K562 (cell line): ENCODE measurements at regions not wholly inside any gene's neighbourhood (a gene's known extent, or its start where the extent isn't known, plus 50 kb on each side); places are given as distances from the start of the nearest gene placed in this dataset.

Source experiments
- CSDE1 ChIP-seq, 2 experiments: fragments of 450-650 bp; IDR thresholded peaks; 2 replicates each; pipeline ENCODE4 v1.6.1; 2016; ENCODE audit warnings: mild to moderate bottlenecking in 1 of 2
- E2F5 ChIP-seq: sonication (generic); formaldehyde crosslinking; IDR thresholded peaks from 2 replicates; pipeline ENCODE4 v1.8.0; 2022; ENCODE audit warnings: mild to moderate bottlenecking, missing genetic modification reagents
- FIP1L1 ChIP-seq: fragments of 200-400 bp; formaldehyde crosslinking; IDR thresholded peaks from 2 replicates; pipeline ENCODE4 v1.6.1; 2018; ENCODE audit warnings: mild to moderate bottlenecking, low read depth, low read length; ENCODE audit not compliant: poor library complexity, severe bottlenecking
- TAF1 ChIP-seq: IDR thresholded peaks from 2 replicates; pipeline ENCODE4 v1.6.1; 2011; ENCODE audit warnings: mild to moderate bottlenecking, low read length, moderate library complexity; ENCODE audit not compliant: insufficient read depth, control insufficient read depth, severe bottlenecking; ENCODE audit errors: extremely low read depth
- XRCC3 ChIP-seq: fragments of 450-650 bp; IDR thresholded peaks from 2 replicates; pipeline ENCODE4 v1.6.1; 2017; ENCODE audit warnings: mild to moderate bottlenecking, moderate library complexity
- YY1 ChIP-seq, 3 experiments: IDR thresholded peaks; 2 replicates each; pipeline ENCODE4 v1.6.1; 2011; ENCODE audit warnings: low read length in 2 of 3, mild to moderate bottlenecking in 2 of 3, moderate library complexity in 2 of 3, borderline replicate concordance in 1 of 3, control low read depth in 1 of 3, low read depth in 1 of 3; ENCODE audit not compliant: insufficient read depth in 3 of 3, insufficient replicate concordance in 2 of 3, control insufficient read depth in 1 of 3, insufficient read length in 1 of 3; ENCODE audit errors: extremely low read depth in 1 of 3
- ZNF696 ChIP-seq: fragments of 250-450 bp; sonication (Bioruptor Pico); conservative IDR thresholded peaks from 2 replicates; pipeline ENCODE4 v1.4.0; 2020; ENCODE audit warnings: mild to moderate bottlenecking, moderate library complexity
- ZNF830 ChIP-seq: fragments of 250-450 bp; sonication (Bioruptor Pico); IDR thresholded peaks from 2 replicates; pipeline ENCODE4 v1.5.0; 2021; ENCODE audit warnings: mild to moderate bottlenecking
- TF ChIP-seq, protein P1 (sequence below): fragments of 200-800 bp; sonication (Bioruptor generic); IDR thresholded peaks from 2 replicates; pipeline ENCODE4 v1.6.1; 2017; ENCODE audit warnings: missing genetic modification characterization, missing compliant biosample characterization
- TF ChIP-seq, protein P2 (sequence below): fragments of 450-650 bp; IDR thresholded peaks from 2 replicates; pipeline ENCODE4 v1.6.1; 2016; ENCODE audit warnings: mild to moderate bottlenecking, moderate library complexity
- TF ChIP-seq, protein P3 (sequence below), 3 experiments: IDR thresholded peaks in 2 of 3; conservative IDR thresholded peaks in 1 of 3; 2 replicates each; pipeline ENCODE4 v1.5.1; 2011 to 2012; ENCODE audit warnings: low read length in 3 of 3, mild to moderate bottlenecking in 3 of 3, control low read depth in 2 of 3, improper control_type of control experiment in 1 of 3, inconsistent platforms in 1 of 3, low read depth in 1 of 3, mixed read lengths in 1 of 3, moderate library complexity in 1 of 3; ENCODE audit not compliant: insufficient read depth in 2 of 3

GRCh38 chr2:116329280-116329679 is 1485.2 kb upstream of the DDX18 start:
- TF ChIP-seq YY1 (IDR thresholded peaks at IDR 0.05; ENCODE audit: borderline replicate concordance in 1 of 3, control insufficient read depth in 1 of 3, extremely low read depth in 1 of 3, insufficient read depth in 3 of 3, insufficient read length in 1 of 3, insufficient replicate concordance in 2 of 3, low read depth in 1 of 3, low read length in 2 of 3) (no peak), ZNF830 (no peak), XRCC3 (no peak), E2F5 (CRISPR knock-in tag) (no peak), CSDE1 (IDR thresholded peaks at IDR 0.05) (no peak), TAF1 (no peak), ZNF696 (CRISPR knock-in tag) (no peak), FIP1L1 (no peak)
- TF ChIP-seq, protein P1, sequence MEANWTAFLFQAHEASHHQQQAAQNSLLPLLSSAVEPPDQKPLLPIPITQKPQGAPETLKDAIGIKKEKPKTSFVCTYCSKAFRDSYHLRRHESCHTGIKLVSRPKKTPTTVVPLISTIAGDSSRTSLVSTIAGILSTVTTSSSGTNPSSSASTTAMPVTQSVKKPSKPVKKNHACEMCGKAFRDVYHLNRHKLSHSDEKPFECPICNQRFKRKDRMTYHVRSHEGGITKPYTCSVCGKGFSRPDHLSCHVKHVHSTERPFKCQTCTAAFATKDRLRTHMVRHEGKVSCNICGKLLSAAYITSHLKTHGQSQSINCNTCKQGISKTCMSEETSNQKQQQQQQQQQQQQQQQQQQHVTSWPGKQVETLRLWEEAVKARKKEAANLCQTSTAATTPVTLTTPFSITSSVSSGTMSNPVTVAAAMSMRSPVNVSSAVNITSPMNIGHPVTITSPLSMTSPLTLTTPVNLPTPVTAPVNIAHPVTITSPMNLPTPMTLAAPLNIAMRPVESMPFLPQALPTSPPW (CRISPR knock-in tag), result no peak
- TF ChIP-seq, protein P2, sequence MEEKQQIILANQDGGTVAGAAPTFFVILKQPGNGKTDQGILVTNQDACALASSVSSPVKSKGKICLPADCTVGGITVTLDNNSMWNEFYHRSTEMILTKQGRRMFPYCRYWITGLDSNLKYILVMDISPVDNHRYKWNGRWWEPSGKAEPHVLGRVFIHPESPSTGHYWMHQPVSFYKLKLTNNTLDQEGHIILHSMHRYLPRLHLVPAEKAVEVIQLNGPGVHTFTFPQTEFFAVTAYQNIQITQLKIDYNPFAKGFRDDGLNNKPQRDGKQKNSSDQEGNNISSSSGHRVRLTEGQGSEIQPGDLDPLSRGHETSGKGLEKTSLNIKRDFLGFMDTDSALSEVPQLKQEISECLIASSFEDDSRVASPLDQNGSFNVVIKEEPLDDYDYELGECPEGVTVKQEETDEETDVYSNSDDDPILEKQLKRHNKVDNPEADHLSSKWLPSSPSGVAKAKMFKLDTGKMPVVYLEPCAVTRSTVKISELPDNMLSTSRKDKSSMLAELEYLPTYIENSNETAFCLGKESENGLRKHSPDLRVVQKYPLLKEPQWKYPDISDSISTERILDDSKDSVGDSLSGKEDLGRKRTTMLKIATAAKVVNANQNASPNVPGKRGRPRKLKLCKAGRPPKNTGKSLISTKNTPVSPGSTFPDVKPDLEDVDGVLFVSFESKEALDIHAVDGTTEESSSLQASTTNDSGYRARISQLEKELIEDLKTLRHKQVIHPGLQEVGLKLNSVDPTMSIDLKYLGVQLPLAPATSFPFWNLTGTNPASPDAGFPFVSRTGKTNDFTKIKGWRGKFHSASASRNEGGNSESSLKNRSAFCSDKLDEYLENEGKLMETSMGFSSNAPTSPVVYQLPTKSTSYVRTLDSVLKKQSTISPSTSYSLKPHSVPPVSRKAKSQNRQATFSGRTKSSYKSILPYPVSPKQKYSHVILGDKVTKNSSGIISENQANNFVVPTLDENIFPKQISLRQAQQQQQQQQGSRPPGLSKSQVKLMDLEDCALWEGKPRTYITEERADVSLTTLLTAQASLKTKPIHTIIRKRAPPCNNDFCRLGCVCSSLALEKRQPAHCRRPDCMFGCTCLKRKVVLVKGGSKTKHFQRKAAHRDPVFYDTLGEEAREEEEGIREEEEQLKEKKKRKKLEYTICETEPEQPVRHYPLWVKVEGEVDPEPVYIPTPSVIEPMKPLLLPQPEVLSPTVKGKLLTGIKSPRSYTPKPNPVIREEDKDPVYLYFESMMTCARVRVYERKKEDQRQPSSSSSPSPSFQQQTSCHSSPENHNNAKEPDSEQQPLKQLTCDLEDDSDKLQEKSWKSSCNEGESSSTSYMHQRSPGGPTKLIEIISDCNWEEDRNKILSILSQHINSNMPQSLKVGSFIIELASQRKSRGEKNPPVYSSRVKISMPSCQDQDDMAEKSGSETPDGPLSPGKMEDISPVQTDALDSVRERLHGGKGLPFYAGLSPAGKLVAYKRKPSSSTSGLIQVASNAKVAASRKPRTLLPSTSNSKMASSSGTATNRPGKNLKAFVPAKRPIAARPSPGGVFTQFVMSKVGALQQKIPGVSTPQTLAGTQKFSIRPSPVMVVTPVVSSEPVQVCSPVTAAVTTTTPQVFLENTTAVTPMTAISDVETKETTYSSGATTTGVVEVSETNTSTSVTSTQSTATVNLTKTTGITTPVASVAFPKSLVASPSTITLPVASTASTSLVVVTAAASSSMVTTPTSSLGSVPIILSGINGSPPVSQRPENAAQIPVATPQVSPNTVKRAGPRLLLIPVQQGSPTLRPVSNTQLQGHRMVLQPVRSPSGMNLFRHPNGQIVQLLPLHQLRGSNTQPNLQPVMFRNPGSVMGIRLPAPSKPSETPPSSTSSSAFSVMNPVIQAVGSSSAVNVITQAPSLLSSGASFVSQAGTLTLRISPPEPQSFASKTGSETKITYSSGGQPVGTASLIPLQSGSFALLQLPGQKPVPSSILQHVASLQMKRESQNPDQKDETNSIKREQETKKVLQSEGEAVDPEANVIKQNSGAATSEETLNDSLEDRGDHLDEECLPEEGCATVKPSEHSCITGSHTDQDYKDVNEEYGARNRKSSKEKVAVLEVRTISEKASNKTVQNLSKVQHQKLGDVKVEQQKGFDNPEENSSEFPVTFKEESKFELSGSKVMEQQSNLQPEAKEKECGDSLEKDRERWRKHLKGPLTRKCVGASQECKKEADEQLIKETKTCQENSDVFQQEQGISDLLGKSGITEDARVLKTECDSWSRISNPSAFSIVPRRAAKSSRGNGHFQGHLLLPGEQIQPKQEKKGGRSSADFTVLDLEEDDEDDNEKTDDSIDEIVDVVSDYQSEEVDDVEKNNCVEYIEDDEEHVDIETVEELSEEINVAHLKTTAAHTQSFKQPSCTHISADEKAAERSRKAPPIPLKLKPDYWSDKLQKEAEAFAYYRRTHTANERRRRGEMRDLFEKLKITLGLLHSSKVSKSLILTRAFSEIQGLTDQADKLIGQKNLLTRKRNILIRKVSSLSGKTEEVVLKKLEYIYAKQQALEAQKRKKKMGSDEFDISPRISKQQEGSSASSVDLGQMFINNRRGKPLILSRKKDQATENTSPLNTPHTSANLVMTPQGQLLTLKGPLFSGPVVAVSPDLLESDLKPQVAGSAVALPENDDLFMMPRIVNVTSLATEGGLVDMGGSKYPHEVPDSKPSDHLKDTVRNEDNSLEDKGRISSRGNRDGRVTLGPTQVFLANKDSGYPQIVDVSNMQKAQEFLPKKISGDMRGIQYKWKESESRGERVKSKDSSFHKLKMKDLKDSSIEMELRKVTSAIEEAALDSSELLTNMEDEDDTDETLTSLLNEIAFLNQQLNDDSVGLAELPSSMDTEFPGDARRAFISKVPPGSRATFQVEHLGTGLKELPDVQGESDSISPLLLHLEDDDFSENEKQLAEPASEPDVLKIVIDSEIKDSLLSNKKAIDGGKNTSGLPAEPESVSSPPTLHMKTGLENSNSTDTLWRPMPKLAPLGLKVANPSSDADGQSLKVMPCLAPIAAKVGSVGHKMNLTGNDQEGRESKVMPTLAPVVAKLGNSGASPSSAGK, result no peak
- TF ChIP-seq, protein P3, sequence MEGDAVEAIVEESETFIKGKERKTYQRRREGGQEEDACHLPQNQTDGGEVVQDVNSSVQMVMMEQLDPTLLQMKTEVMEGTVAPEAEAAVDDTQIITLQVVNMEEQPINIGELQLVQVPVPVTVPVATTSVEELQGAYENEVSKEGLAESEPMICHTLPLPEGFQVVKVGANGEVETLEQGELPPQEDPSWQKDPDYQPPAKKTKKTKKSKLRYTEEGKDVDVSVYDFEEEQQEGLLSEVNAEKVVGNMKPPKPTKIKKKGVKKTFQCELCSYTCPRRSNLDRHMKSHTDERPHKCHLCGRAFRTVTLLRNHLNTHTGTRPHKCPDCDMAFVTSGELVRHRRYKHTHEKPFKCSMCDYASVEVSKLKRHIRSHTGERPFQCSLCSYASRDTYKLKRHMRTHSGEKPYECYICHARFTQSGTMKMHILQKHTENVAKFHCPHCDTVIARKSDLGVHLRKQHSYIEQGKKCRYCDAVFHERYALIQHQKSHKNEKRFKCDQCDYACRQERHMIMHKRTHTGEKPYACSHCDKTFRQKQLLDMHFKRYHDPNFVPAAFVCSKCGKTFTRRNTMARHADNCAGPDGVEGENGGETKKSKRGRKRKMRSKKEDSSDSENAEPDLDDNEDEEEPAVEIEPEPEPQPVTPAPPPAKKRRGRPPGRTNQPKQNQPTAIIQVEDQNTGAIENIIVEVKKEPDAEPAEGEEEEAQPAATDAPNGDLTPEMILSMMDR (IDR thresholded peaks at IDR 0.05 in 2 of 3, conservative IDR thresholded peaks at IDR 0.05 in 1 of 3; ENCODE audit: insufficient read depth in 2 of 3, low read depth in 1 of 3, low read length in 3 of 3), result no peak
